GM21717 (cell line): ENCODE measurements at regions not wholly inside any gene's neighbourhood (a gene's known extent, or its start where the extent isn't known, plus 50 kb on each side); places are given as distances from the start of the nearest gene placed in this dataset.

Source experiments
- ATAC-seq: cut with Tn5 transposase; IDR thresholded peaks from one replicate; pipeline ENCODE4 v1.9.1; 2021; ENCODE audit warnings: mild to moderate bottlenecking, moderate library complexity; ENCODE audit not compliant: unreplicated experiment

DNA sequence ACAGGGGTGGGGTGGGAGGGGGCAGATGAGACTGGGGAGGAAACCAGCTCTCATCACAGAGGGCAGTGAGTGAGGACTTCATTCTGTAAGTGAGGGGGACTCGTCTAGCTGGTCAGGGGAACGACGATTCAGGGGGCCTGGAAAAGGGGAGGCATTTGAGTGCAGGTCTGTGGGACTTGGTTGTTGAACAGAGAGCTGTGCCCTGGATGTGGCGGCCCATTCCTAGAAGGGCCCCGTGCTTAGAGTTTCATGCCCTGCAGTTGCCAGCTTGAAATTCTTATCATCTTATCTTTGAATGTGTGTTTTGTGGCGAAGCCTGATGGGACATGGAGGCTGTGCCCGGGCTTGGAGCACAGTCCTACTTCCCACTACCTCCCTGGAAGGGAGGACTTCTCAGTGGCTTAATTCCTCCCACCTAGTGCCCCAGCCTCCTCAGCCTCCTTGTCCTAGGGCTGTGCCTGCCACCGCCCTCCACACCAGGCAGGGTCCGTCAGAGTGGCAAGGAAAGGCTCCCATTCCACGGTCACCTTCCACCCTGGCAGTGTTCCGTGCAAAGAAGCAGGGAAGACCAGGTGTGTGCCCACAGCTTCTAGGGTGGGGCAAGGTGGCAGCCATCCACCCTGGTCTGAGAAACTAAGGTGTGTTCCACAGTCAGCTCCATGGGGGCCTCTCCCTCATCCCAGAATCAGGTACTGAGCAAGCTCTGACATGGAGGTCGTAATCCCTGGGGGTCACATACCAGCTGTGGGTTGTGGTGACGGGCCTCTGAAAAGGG, 59.7 kb upstream of the LMO1 start:
- no peak for ATAC-seq

DNA sequence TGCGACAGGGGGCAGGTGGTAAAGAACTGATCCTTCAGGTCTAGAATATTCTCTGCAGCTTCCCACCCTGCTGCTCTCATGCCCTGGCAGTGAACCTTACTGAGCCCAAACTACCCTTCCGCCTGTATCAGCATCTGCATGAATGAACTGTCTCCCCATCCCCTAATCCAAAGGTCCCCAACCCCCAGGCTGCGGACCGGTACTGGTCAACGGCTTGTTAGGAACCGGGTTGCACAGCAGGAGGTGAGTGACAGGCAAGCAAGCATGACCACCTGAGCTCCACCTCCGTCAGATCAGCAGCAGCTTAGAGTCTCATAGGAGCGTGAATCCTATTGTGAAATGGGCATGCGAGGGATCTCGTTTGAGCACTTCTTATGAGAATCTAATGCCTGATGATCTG, 58.2 kb upstream of the LMO1 start:
- ATAC-seq = no peak

DNA sequence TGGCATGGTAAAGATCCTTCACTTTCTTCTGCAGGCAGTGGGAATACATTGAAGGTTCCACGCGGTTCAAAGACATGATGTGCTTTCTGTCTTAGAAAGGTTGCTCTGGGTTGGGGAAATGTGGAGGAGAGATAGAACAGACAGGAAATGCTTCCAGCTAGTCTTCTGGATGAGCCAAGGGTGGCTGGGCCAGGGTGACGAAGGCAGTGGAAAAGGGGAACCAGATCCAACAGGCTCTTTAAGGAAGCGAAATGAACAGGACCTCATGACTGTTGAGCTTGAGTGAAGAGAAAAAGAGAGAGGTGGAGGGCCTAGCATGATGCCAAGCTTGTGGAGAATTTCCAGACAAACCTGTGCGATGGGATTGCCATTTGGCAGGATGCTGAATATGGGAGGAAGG, 56.4 kb upstream of the LMO1 start:
- no peak for ATAC-seq

DNA sequence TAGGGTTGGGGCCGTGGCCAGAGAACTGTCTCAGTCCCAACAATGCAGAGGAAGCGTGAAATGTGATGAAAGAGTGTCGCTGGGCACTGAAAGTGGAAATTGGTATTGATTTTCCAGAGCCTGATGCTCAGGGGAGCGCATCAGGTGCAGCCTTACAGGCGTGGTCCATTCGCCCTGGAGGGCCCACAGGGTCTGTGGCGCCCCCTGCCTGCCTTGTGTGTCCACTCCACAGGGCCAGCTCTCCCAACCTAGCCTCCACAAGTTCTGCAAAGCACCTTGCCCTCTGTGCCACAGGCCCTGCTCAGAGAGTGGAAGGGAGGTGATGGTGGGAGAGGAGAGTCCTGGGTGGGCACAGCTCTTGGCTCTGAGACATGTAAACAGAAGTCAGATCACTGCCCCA, 54.9 kb upstream of the LMO1 start:
- ATAC-seq = no peak

DNA sequence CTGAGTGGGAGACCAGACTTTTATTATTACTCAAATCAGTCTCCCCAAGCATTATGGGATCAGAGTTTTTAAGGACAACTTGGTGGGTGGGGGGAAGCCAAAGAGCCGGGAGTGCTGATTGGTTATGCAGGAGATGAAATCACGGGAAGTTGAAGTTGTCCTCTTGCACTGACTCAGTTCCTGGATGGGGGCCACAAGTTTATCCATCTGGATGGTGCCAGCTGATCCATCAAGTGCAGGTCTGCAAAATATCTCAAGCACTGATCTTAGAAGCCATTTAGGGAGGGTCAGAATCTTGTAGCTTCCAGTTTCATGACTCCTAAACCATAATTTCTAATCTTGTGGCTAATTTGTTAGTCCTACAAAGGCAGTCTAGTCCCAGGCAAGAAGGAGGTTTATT, 53.5 kb upstream of the LMO1 start:
- ATAC-seq = no peak

DNA sequence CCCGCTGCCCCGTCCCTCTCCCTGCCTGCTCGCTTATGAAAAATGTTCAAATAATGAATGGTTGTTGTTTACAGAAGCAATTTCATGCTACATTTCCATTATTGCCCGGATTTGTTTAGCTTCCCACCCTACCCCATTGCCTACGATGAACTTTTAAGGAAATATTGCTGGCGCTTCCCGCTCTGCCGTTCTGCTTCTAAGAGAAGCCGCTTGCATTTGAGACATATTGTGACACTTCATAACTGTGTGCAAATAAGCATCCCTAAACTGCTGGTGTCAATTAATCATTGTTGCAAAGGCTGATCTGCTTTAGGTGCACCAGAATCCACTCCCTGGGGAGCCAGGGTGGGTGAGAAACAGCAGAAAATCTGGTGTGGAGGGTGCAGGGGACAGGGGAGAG, 52.3 kb upstream of the LMO1 start:
- no peak for ATAC-seq

DNA sequence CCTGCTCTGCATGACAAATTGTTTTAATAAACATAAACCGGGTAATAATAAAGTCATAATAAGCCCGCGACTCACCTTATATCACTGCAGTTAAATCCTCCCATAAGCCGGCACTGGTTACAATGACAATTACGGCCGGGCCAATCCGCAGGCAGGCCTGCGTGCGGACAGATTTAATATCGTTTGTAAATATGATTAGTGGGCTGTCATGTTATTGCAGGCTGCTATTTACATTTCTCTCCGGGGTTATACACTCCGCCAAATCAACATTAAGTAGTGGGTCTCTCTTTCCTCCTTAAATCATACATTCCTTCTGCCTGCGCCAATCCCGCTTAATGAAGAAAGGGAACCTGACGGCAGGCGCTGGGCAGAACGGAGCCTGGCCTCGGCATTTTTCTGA, 51.8 kb upstream of the LMO1 start:
- ATAC-seq = no peak

DNA sequence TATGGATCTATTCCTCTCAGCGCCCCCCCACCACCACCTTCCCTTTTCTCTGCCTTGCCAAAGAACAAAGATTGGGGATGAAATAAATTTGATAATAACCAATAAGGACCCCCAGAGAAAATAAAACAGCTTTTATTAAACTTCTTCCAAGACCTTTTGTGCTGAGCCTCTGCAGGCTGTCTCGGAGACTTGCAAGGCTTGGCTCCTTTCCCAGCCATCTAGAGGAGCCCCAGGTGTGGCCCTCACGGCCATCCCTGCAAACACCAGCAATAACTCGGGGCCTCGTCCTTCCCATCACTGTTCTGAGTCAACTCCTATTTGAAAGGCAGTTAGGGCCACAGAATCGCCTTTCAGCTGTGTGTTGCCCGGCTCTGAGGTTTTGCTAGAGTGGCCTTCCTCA, 51.2 kb upstream of the LMO1 start:
- ATAC-seq = no peak

DNA sequence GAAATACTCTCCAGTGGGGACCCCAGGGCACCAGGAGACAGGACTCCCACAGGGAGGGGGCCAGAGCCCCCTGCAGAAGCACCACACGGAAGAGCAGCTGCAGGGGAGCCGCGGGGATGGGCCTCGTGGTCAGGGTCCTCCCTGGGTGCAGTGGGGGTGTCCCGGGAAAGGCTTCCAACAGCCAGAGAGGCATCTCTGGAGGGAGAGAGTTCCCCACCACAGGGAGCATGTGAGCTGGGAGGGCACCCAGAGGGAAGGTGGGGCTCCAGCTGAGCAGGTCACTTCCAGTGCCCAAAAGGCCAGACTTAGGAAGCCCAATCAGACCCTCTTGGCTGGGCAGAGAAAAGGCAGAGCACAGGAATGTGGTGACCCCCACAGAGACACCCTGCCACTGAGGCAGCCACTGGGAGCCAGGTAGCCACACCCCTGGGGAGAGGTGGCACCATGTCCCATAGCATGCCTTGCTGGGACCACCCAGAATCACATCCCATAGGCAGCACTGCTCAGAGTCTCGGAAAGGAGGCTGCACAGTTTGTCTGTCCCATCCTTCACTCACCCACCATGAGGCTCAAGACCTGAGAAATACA, 49.9 kb upstream of the LMO1 start:
- no peak for ATAC-seq
